ENCODE measurements at regions not wholly inside any gene's neighbourhood (a gene's known extent, or its start where the extent isn't known, plus 50 kb on each side); places are given as distances from the start of the nearest gene placed in this dataset.

DNA sequence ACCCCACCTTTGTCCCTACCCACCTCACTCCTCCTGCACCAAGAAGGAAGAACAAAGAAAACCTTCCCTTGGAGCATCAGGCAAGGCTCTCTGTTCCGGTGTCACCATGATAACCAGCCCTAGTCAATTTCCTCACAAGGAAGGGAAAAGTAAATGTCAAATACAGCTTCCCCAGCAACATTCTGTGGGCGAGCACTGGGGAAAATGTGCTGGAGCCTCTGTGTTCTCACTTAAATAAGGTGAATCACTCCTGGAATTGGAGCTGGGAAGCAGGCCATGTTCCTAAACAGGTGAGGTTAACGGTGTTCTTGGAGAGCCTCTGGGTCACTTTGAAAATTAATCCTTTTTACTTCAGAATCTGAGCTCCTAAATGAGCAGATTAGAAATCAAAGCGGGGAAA is 427.9 kb upstream of the ERCC4 start:
- TF ChIP-seq, protein P1, sequence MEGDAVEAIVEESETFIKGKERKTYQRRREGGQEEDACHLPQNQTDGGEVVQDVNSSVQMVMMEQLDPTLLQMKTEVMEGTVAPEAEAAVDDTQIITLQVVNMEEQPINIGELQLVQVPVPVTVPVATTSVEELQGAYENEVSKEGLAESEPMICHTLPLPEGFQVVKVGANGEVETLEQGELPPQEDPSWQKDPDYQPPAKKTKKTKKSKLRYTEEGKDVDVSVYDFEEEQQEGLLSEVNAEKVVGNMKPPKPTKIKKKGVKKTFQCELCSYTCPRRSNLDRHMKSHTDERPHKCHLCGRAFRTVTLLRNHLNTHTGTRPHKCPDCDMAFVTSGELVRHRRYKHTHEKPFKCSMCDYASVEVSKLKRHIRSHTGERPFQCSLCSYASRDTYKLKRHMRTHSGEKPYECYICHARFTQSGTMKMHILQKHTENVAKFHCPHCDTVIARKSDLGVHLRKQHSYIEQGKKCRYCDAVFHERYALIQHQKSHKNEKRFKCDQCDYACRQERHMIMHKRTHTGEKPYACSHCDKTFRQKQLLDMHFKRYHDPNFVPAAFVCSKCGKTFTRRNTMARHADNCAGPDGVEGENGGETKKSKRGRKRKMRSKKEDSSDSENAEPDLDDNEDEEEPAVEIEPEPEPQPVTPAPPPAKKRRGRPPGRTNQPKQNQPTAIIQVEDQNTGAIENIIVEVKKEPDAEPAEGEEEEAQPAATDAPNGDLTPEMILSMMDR (conservative IDR thresholded peaks at IDR 0.05; ENCODE audit: low read depth, low read length), result no peak
- TF ChIP-seq CEBPB (IDR thresholded peaks at IDR 0.05; ENCODE audit: low read depth, low read length), result no peak
- no peak for TF ChIP-seq POLR2A (IDR thresholded peaks at IDR 0.05; ENCODE audit: low read depth, low read length)

Data from IMR-90 (cell line).